CD4-positive, CD25-positive, alpha-beta regulatory T cell (primary cell): ENCODE measurements at regions not wholly inside any gene's neighbourhood (a gene's known extent, or its start where the extent isn't known, plus 50 kb on each side); places are given as distances from the start of the nearest gene placed in this dataset.

ENCODE experiments used
- ATAC-seq, 2 donors: fragments of 150-1000 bp; cut with Tn5 transposase; one replicate each; pipeline ENCODE4 v1.10.0; 2021; ENCODE audit warnings: low read depth in 2 of 2, moderate number of reproducible peaks in 2 of 2, moderate library complexity in 1 of 2
- DNase-seq, 3 donors: peaks; one replicate each; pipeline versions ENCODE4 v3.0.0 to v3.0.0-alpha.2; 2012 to 2022; ENCODE audit warnings: mixed read lengths in 1 of 3
- H3K27ac ChIP-seq: one replicate; pipeline ENCODE4 v1.7.0; 2013; ENCODE audit warnings: mild to moderate bottlenecking, low read length; ENCODE audit not compliant: insufficient read depth, poor library complexity, severe bottlenecking
- H3K27me3 ChIP-seq: one replicate; pipeline ENCODE4 v1.7.0; 2013; ENCODE audit warnings: low read length; ENCODE audit not compliant: control insufficient read depth, insufficient read depth
- H3K36me3 ChIP-seq: one replicate; pipeline ENCODE4 v1.7.0; 2013; ENCODE audit warnings: mild to moderate bottlenecking, low read length, moderate library complexity; ENCODE audit not compliant: control insufficient read depth, insufficient read depth
- H3K4me1 ChIP-seq: 2 replicates; pipeline ENCODE4 v1.7.0; 2013; ENCODE audit warnings: mild to moderate bottlenecking, low read length; ENCODE audit not compliant: insufficient read depth, control insufficient read depth, poor library complexity, severe bottlenecking
- H3K4me3 ChIP-seq: one replicate; pipeline ENCODE4 v1.7.0; 2013; ENCODE audit warnings: low read depth, mild to moderate bottlenecking, low read length, moderate library complexity
- H3K9me3 ChIP-seq, 2 experiments: 1 replicate in 1 of 2; 2 replicates in 1 of 2; pipeline ENCODE4 v1.7.0; 2013; ENCODE audit warnings: low read length in 2 of 2, mild to moderate bottlenecking in 1 of 2, moderate library complexity in 1 of 2; ENCODE audit not compliant: control insufficient read depth in 2 of 2
- H3K27ac Mint-ChIP-seq, 3 donors: one replicate each; pipeline ENCODE4 v1.8.0; 2020 to 2022; ENCODE audit warnings: mild to moderate bottlenecking in 3 of 3, mixed read lengths in 3 of 3, moderate library complexity in 2 of 3
- H3K27me3 Mint-ChIP-seq: one replicate; pipeline ENCODE4 v1.8.0; 2022; ENCODE audit warnings: mild to moderate bottlenecking, mixed read lengths
- H3K36me3 Mint-ChIP-seq: one replicate; pipeline ENCODE4 v1.8.0; 2020; ENCODE audit warnings: mixed read lengths
- H3K4me1 Mint-ChIP-seq, 4 donors: one replicate each; pipeline ENCODE4 v1.8.0; 2020 to 2022; ENCODE audit warnings: mixed read lengths in 4 of 4, mild to moderate bottlenecking in 1 of 4
- H3K4me3 Mint-ChIP-seq, 4 donors: one replicate each; pipeline ENCODE4 v1.8.0; 2020 to 2022; ENCODE audit warnings: mild to moderate bottlenecking in 4 of 4, mixed read lengths in 4 of 4, moderate library complexity in 3 of 4
- H3K9me3 Mint-ChIP-seq, 7 donors: one replicate each; pipeline ENCODE4 v1.8.0; 2020 to 2022; ENCODE audit warnings: mixed read lengths in 7 of 7, mild to moderate bottlenecking in 3 of 7, moderate library complexity in 2 of 7

DNA sequence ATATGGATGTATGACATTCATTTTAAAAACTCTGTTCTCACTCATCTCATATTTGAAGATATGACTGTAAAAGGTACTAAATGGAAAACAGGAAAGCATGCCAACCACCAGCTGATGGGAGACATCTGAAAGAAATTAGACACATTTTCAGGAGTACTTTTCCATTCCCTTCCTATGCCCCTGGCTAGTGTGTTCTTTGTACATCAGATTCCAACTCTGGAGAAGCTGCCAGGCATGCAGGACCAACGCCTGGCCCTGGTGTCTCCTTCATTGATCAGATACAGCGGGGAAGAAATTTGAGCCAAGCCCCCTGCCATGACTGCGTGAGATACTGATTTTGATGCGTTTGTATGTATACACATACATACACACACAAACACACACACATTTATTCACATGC lies 599.0 kb upstream of the SYT4 start:
- no peaks in the 10 kb centered on the region for H3K27me3 Mint-ChIP-seq
- peaks cover 0 to 27% (median 7%) of the 10 kb centered on the region in 7 donors for H3K9me3 Mint-ChIP-seq

DNA sequence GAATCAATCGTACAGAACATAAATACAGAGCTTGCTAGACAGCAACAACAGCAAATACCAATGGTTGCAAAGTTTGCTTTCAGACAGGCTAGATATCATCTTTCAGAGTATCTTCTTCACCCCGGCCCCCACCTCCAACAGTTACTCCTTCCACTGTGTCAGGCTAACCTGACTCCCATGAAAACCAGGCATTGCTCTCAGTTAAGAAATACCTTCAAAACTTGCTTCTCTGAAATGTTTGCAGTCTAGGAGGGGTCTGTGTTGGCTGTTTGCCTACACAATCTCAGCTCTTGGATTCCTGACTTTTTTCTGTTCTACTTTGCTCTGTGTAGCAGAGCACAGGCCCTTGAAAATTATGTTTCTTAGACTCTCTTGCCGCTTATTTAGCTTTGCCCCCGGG lies 599.5 kb upstream of the SYT4 start:
- no peak for ATAC-seq
- H3K4me3 Mint-ChIP-seq = no peak overlapping the region
- Histone ChIP-seq H3K4me1 (no peaks in the 10 kb centered on the region), H3K4me3 (no peak overlapping the region), H3K27ac (no peak overlapping the region), H3K9me3 (no peaks in the 10 kb centered on the region), H3K27me3 (no peaks in the 10 kb centered on the region), H3K36me3 (no peaks in the 10 kb centered on the region)
- DNase-seq = no peak
- peaks cover 0 to 27% (median 7%) of the 10 kb centered on the region in 7 donors for H3K9me3 Mint-ChIP-seq
- H3K36me3 Mint-ChIP-seq = no peaks in the 10 kb centered on the region
- no peak overlapping the region for H3K27ac Mint-ChIP-seq
- H3K27me3 Mint-ChIP-seq = no peaks in the 10 kb centered on the region
- no peaks in the 10 kb centered on the region for H3K4me1 Mint-ChIP-seq

More for the DNA sequence above, 599.0 kb upstream of the SYT4 start:
- H3K9me3 ChIP-seq = no peaks in the 10 kb centered on the region
- H3K36me3 ChIP-seq = no peaks in the 10 kb centered on the region
- H3K27ac Mint-ChIP-seq = no peak overlapping the region
- no peak for ATAC-seq
- H3K4me1 ChIP-seq = no peaks in the 10 kb centered on the region
- no peak overlapping the region for H3K4me3 Mint-ChIP-seq
- H3K4me3 ChIP-seq = no peak overlapping the region
- no peaks in the 10 kb centered on the region for H3K36me3 Mint-ChIP-seq
- H3K4me1 Mint-ChIP-seq = no peaks in the 10 kb centered on the region
- H3K27me3 ChIP-seq = no peaks in the 10 kb centered on the region
- DNase-seq = no peak
- H3K27ac ChIP-seq = no peak overlapping the region

DNA sequence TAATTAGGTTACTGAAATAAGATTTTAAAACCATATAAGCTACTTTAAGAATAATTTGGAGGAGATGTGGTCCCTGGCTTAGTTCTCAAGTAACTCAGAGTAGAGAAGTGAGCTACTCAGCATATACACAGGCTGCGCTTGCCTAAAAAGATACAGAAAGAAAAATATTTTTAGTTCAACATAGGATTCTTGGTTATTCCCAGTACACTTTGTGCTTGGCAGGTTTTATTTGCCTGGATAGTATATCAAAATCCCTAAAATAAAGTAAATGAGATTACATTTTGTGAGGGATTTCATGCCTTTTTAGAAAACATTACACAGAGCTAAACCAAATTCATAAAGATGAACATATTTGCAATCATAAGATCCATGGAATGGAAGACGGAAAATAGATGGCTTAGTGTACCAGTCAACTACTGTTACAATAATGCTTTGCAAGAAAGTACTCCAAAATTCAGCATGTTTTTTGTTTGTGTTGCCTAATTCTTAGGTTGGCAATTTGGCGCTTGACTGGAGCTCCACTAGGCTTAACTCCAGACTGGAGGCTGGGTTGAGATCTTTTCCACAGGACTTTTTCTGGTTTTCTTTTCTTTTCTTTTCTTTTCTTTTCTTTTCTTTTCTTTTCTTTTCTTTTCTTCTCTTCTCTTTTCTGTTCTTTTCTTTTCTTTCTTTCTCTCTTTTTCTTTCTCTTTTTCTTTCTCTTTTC lies 600.5 kb upstream of the SYT4 start:
- H3K36me3 ChIP-seq = no peaks in the 10 kb centered on the region
- no peaks in the 10 kb centered on the region for H3K27me3 Mint-ChIP-seq
- no peak overlapping the region for H3K4me3 ChIP-seq
- no peak overlapping the region for H3K27ac ChIP-seq
- no peaks in the 10 kb centered on the region for H3K4me1 Mint-ChIP-seq
- DNase-seq (no peak), ATAC-seq (no peak)
- H3K9me3 ChIP-seq = no peaks in the 10 kb centered on the region
- H3K27ac Mint-ChIP-seq = no peak overlapping the region
- no peaks in the 10 kb centered on the region for H3K27me3 ChIP-seq
- no peaks in the 10 kb centered on the region for H3K4me1 ChIP-seq
- H3K4me3 Mint-ChIP-seq = no peak overlapping the region
- no peaks in the 10 kb centered on the region for H3K36me3 Mint-ChIP-seq
- peaks cover 0 to 27% (median 9%) of the 10 kb centered on the region in 7 donors for H3K9me3 Mint-ChIP-seq

DNA sequence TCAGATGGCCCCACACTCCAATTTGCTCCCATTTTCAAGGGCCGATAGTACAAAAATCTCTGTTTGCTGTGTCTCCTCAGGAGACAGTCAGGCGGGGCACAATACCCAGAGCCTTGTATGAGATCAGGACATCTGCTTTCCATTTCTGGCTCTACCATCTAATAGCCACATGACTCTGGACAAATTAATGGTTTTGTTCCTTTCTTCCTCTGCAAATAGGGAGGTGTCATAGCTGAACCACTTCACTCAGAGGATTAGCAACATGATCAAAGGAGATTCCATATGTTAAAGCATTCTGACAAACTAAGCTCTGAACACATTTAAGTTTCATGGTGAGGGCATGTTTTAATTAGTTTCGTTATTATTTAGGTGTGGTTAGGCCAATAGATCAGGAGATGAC lies 602.1 kb upstream of the SYT4 start:
- Mint-ChIP-seq H3K27me3 (no peaks in the 10 kb centered on the region), H3K9me3 (peaks cover 0 to 27% (median 9%) of the 10 kb centered on the region in 7 donors), H3K27ac (no peak overlapping the region), H3K36me3 (no peaks in the 10 kb centered on the region), H3K4me1 (no peaks in the 10 kb centered on the region), H3K4me3 (no peak overlapping the region)
- Histone ChIP-seq H3K27ac (no peak overlapping the region), H3K9me3 (no peaks in the 10 kb centered on the region), H3K27me3 (no peaks in the 10 kb centered on the region), H3K4me1 (no peaks in the 10 kb centered on the region), H3K4me3 (no peak overlapping the region), H3K36me3 (no peaks in the 10 kb centered on the region)
- ATAC-seq (no peak), DNase-seq (no peak)

- no peaks in the 10 kb centered on the region for H3K27me3 ChIP-seq
- Mint-ChIP-seq H3K36me3 (no peaks in the 10 kb centered on the region), H3K27me3 (no peaks in the 10 kb centered on the region), H3K4me1 (no peaks in the 10 kb centered on the region), H3K4me3 (no peak overlapping the region), H3K9me3 (peaks cover 0 to 21% (median 8%) of the 10 kb centered on the region in 7 donors), H3K27ac (no peak overlapping the region)
- H3K27ac ChIP-seq = no peak overlapping the region
- no peaks in the 10 kb centered on the region for H3K4me1 ChIP-seq
- DNase-seq (no peak), ATAC-seq (no peak)
- H3K4me3 ChIP-seq = no peak overlapping the region
- H3K9me3 ChIP-seq = no peaks in the 10 kb centered on the region
- no peaks in the 10 kb centered on the region for H3K36me3 ChIP-seq
These were observed 605.2 kb upstream of the SYT4 start for GRCh38 chr18:43882358-43883055.

DNA sequence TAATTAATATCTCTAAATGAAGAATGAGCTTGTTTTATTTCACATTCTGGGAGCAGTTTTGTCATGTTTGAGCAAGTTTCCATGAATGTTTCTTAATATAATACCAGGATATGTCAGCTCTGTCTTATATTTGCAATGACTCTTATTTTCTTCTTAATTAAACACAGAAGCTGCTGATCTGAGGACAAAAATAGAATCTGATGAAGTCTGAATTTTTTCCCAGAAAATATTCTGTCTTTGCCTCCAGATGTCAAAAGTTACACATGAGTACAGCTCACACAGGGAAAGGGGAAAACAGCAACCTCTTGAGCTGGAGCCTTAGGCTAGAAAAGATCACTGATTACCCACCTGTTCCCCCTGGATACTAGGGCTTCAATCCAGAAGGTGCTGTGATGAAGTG lies 606.6 kb upstream of the SYT4 start:
- DNase-seq (no peak), ATAC-seq (no peak)
- Mint-ChIP-seq H3K36me3 (no peaks in the 10 kb centered on the region), H3K27me3 (no peaks in the 10 kb centered on the region), H3K27ac (no peak overlapping the region), H3K4me1 (no peaks in the 10 kb centered on the region), H3K9me3 (peaks cover 0 to 17% (median 8%) of the 10 kb centered on the region in 7 donors), H3K4me3 (no peak overlapping the region)
- no peaks in the 10 kb centered on the region for H3K4me1 ChIP-seq
- no peak overlapping the region for H3K27ac ChIP-seq
- no peaks in the 10 kb centered on the region for H3K36me3 ChIP-seq
- no peaks in the 10 kb centered on the region for H3K27me3 ChIP-seq
- no peaks in the 10 kb centered on the region for H3K9me3 ChIP-seq
- no peak overlapping the region for H3K4me3 ChIP-seq

DNA sequence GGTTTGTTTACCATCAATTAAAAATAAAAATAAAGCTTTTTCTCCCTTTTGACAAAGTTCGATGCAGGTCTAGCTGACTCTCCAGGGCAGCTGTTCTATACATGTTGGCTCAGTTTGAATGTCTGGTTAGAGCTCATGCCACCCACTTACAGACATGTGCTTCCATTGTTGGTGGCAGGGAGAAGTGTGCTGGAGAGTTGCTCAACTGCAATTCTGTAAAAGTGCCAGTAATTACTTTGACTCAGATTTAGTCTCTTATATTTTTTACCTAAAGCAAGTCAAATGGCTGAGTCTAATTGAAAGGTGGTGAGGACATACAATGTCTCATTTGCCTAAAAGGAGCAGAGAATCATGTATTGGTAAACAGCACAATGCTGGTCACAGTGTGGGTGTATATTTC lies 609.1 kb upstream of the SYT4 start:
- H3K4me1 ChIP-seq = no peaks in the 10 kb centered on the region
- H3K36me3 ChIP-seq = no peaks in the 10 kb centered on the region
- H3K9me3 Mint-ChIP-seq = peaks cover 2 to 9% (median 7%) of the 10 kb centered on the region in 7 donors
- H3K27ac Mint-ChIP-seq = no peak overlapping the region
- no peak overlapping the region for H3K27ac ChIP-seq
- H3K27me3 ChIP-seq = no peaks in the 10 kb centered on the region
- H3K36me3 Mint-ChIP-seq = no peaks in the 10 kb centered on the region
- H3K9me3 ChIP-seq = no peaks in the 10 kb centered on the region
- no peak overlapping the region for H3K4me3 ChIP-seq
- no peaks in the 10 kb centered on the region for H3K4me1 Mint-ChIP-seq
- H3K27me3 Mint-ChIP-seq = no peaks in the 10 kb centered on the region
- H3K4me3 Mint-ChIP-seq = no peak overlapping the region
- no peak for ATAC-seq
- DNase-seq = no peak

GRCh38 chr18:43887491-43887890 lies 610.2 kb upstream of the SYT4 start:
- H3K27ac Mint-ChIP-seq = no peak overlapping the region
- H3K36me3 ChIP-seq = no peaks in the 10 kb centered on the region

More at GRCh38 chr18:43887491-43887890, 610.2 kb upstream of the SYT4 start:
- Histone ChIP-seq H3K9me3 (no peaks in the 10 kb centered on the region), H3K4me1 (no peaks in the 10 kb centered on the region), H3K27ac (no peak overlapping the region), H3K27me3 (no peaks in the 10 kb centered on the region), H3K4me3 (no peak overlapping the region)
- H3K36me3 Mint-ChIP-seq = no peaks in the 10 kb centered on the region
- H3K4me1 Mint-ChIP-seq = no peaks in the 10 kb centered on the region
- no peak for ATAC-seq
- H3K9me3 Mint-ChIP-seq = peaks cover 2 to 9% (median 7%) of the 10 kb centered on the region in 7 donors
- H3K4me3 Mint-ChIP-seq = no peak overlapping the region
- no peak for DNase-seq
- H3K27me3 Mint-ChIP-seq = no peaks in the 10 kb centered on the region
